ENCODE measurements at regions not wholly inside any gene's neighbourhood (a gene's known extent, or its start where the extent isn't known, plus 50 kb on each side); places are given as distances from the start of the nearest gene placed in this dataset.

DNA sequence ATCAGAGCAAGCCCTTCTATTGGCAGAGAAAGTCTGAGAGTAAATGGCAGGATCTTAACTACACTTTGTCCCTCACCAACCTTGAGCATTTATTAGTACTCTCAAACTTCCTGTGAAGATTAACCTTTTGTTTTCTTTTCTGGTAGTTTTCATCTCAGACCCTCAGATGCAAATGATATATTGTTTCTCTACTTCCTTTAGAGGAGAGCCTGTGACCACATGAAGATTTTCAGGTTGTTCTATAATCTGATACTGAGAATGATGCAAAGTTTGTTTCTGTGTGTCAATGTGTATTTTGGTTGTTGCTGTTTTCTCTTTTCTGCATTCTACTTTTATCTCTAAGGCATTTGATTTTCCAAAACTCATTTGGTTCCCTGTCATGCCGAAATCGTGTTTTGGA is 165.8 kb upstream of the CYSLTR1 start:
- no peak for DNase-seq (ENCODE audit: extremely low read depth in 1 of 2, low read depth in 1 of 2)

DNA sequence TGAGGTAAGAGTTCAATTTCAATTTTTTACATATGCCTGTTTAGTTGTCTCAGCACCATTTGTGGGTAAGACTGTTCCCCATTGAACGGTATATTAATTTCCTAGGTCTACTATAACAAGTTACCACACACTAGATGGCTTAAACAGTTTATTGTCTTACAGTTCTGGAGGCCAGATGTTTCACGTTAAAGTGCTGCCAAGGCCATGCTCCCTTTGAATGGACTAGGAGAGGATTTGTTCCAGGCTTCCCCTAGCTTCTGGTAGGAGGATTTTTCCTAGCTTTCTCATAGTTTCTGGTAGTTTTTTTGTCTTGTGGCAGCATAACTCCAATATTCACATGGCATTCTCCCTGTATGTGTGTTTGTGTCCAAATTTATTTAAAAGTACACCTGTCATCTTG is 149.3 kb upstream of the CYSLTR1 start:
- DNase-seq (ENCODE audit: extremely low read depth in 1 of 2, low read depth in 1 of 2): no peak

DNA sequence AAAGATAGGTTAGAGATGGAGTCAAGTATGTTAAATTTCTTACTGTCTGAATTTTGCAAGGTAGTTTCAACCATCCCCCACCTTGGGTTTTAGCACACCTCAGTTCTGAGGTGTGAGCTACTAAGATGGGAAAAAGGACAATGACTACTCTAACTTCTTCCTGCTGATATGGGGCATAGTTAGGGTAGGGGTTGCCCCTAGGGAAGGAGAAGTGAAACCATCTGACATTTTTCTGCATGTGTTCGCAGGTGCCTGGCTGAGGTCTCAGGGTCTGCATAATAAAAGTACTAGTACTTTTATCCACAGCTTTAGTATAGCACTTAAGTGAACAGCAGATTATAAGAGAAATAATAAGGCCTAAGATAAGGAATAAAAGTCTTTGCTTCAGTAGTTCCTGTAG is 129.5 kb upstream of the CYSLTR1 start:
- no peak for DNase-seq (ENCODE audit: extremely low read depth in 1 of 2, low read depth in 1 of 2)

DNA sequence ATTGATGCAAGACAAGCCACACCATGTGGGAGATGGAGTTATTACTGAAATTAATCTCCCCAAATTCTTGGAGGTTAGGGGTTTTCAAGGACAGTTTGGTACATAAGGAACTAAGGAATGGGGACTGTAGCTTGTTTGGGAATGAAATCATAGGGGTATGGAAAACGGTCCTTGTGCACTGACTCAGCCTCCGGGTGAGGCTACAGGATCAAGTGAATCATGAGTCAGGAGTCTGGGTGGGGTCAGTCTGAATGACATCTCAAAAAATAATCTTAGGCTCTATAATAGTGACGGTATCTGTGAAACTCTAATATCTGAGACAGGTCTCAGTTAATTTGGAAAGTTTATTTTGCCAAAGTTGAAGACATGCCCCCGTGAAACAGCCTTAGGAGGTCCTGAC is 128.5 kb upstream of the CYSLTR1 start:
- no peak for DNase-seq (ENCODE audit: extremely low read depth in 1 of 2, low read depth in 1 of 2)

DNA sequence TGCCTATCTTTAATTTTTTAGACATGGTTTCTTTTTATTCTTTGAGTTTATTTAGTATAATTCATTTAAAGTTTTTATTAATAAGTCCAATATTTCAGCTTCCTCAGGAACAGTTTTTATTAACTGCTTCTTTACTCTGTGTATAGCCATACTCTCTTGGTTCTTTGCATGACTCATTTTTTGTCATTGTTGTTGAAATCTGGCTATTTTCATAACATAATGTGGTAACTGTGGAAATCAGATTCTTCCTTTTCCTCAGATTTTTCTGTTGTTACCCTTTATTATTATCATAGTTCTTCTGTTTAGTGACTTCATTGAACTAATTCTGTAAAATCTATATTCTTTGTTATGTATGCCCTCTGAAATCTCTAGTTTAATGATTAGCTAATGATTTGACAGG is 124.9 kb upstream of the CYSLTR1 start:
- DNase-seq (ENCODE audit: extremely low read depth in 1 of 2, low read depth in 1 of 2): no peak

DNA sequence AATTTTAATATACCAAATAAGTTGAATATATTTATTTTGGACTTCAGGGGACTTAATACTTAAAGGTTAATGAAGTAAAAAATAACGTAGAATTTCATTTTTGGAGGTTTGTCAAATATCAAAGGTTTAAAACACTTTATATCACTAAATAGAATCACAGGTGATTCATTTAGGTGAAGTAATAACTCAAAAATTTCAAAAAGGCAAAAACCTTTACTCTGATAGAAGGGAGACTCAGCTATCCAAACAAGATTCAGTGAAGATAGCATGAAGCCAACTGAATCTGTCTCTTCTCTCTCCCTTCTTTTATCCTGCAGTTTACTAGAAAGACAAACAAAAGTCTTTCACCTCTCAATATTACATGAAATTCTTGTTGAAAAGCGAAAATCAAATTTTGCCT is 110.2 kb upstream of the CYSLTR1 start:
- no peak for DNase-seq (ENCODE audit: extremely low read depth in 1 of 2, low read depth in 1 of 2)

DNA sequence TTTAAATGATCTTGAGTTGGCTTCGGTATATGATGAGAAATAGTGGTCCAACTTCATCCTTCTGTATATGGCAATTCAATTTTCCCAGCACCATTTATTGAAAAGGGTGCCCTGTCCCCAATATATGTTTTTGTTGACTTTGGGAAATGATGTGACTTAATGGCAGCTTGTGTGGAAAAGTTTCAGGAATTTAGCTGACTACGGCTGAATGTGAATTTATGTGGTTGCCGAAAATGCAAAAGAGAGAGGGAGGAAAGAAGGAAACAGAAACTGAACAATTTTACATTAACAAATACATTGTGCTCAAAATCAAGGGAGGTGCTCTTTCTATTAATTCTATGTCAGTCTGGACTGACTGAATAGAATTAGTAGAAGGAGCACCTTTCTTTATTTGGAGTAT is 101.8 kb upstream of the CYSLTR1 start:
- no peak for DNase-seq (ENCODE audit: extremely low read depth in 1 of 2, low read depth in 1 of 2)

DNA sequence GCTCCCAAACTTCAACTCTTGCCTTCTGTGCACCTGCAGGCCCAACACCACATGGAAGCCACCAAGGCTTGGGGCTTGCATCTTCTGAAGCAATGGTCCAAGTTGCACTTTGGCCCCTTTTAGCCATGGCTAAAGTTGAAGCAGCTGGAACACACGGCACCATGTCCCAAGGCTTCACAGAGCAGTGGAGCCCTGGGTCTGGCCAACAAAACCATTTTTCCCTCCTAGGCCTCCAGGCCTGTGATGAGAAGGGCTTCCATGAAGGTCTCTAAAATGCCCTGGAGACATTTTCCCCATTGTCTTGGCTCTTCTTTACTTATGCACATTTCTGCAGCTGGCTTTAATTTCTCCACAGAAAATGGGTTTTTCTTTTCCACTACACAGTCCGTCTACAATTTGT is 61.3 kb upstream of the CYSLTR1 start:
- DNase-seq (ENCODE audit: extremely low read depth in 1 of 2, low read depth in 1 of 2): no peak

DNA sequence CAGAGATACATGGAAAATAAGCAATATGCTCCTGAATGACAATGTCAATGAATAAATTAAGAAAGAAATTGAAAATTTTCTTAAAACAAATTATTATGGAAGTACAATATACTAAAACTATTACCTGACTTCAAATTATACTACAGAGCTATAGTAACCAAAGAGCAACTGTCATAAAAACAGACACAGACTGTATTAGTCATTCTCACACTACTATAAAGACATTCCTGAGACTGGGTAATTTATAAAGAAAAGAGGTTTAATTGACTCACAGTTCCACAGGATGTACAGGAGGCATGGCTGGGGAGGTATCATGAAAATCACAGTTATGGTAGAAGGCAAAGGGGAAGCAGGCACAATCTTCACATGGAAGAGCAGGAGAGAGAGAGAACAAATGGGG is 60.0 kb upstream of the CYSLTR1 start:
- DNase-seq (ENCODE audit: extremely low read depth in 1 of 2, low read depth in 1 of 2): no peak

DNA sequence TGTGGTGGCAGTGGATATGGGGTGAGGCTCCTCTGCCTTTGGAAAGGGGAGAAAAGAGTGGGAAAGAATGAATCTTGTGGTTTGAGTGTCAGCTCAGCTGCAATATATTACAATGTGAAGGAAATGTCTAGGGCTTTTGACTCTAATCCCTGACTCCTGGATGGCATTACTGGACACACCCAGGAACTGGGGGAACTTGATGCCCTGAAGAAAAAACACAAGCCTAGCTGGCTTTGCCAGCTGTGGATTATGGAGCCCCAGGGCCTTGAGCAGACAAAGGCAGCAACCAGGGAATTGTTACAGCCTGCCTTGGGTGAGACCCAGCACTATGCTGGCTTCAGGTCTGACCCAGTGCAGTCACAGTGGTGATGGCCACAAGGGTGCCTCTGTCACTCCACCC is 57.1 kb upstream of the CYSLTR1 start:
- no peak for DNase-seq (ENCODE audit: extremely low read depth in 1 of 2, low read depth in 1 of 2)

DNA sequence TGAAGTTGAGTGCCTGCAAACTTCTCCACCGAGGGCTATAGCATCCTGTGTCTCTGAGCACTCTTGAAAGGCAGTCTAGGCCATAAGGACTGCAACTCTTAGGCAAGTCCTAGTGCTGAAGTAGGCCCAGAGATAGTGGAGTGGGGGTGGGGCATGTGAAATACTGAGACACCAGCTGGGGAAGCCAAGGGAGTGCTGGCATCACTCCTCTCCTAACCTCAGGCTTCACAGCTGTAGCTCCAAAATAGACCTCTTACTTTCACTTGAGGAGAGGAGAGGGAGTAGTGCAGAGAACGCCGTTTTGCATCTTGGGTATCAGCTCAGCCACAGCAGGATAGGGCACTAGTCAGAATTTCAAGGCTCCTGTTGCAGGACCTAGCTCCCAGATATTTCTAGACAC is 56.2 kb upstream of the CYSLTR1 start:
- no peak for DNase-seq (ENCODE audit: extremely low read depth in 1 of 2, low read depth in 1 of 2)

DNA sequence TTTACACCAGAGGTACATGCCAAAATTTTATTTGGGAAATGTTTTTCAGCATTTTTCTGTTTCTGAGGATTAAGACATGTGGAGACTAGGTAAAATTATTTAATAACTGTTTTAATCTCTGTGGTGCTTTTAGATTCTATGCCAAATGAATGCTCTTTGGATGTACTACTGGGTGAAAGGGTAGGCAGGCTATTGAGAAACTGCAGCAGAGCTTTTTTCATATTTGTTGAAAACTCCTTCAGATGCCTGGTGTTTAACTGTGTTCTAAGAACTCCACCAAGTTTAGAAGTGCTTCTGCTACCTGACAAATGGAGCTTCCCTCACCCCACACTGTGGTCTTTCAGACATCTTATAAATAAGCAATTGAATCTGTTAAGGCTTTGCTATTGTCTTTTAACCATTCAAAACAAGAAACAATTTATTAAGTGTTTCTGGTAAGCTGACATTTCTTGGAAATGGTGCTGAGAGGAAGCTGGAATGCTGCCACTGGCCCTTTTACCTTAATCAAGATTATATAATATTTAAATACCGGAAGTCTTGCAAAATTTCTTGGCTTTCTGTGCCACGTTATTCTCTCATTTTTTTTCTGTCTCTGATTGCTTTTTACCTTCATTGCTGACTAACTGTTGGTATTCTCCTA is 51.2 kb upstream of the CYSLTR1 start:
- no peak for DNase-seq (ENCODE audit: extremely low read depth in 1 of 2, low read depth in 1 of 2)

All from activated CD8-positive, alpha-beta memory T cell treated with anti-CD3 and anti-CD28 coated beads for 1 hour (primary cell).